Ovary (tissue), 7 donors: ENCODE measurements at regions not wholly inside any gene's neighbourhood (a gene's known extent, or its start where the extent isn't known, plus 50 kb on each side); places are given as distances from the start of the nearest gene placed in this dataset.

Source experiments
- DNase-seq, 5 donors: peaks; one replicate each; pipeline ENCODE4 v3.0.0-alpha.2; 2019 to 2020
- H3K27ac ChIP-seq, 2 donors: fragments of 200-600 bp; one replicate each; pipeline versions ENCODE4 v1.5.1 to v1.8.0; 2019 to 2022
- H3K27me3 ChIP-seq: fragments of 200-600 bp; one replicate; pipeline ENCODE4 v1.8.0; 2022
- H3K36me3 ChIP-seq: fragments of 200-600 bp; sonication (generic); one replicate; pipeline ENCODE4 v1.5.1; 2019
- H3K4me1 ChIP-seq: one replicate; pipeline ENCODE4 v1.8.1; 2013; ENCODE audit warnings: mild to moderate bottlenecking, moderate library complexity; ENCODE audit not compliant: insufficient read depth
- H3K4me3 ChIP-seq: fragments of 200-600 bp; sonication (generic); one replicate; pipeline ENCODE4 v1.5.1; 2017
- H3K9me3 ChIP-seq, 2 donors: fragments of 200-600 bp in 1 of 2; sonication (generic) in 1 of 2; one replicate each; pipeline versions ENCODE4 v1.5.1 to v1.8.1; 2013 to 2019; ENCODE audit warnings: mild to moderate bottlenecking in 1 of 2, moderate library complexity in 1 of 2
- EP300 ChIP-seq: sonication (generic); formaldehyde crosslinking; IDR thresholded peaks from one replicate; pipeline ENCODE4 v1.6.1; 2017; ENCODE audit warnings: antibody characterized with exemption
- POLR2A ChIP-seq: fragments of 450-650 bp; IDR thresholded peaks from one replicate; pipeline ENCODE4 v1.6.1; 2017; ENCODE audit warnings: antibody characterized with exemption, mild to moderate bottlenecking, moderate library complexity
- WGBS, 3 donors: extraction: QIAGEN DNeasy Blood & Tissue Kit in 1 of 3; methylation state at CpG; one replicate each; pipeline versions ENCODE4 v1.1.5 to v1.1.7; 2013 to 2017; 5-methylcytosine and 5-hydroxymethylcytosine counted together
- intact Hi-C, 4 donors: fragments of 100-400 bp; cut with DNase I; formaldehyde crosslinking; loops; one replicate each; pipeline versions ENCODE4 v1.11.0 to v1.15.1; 2022 to 2023
- TF ChIP-seq, protein P1 (sequence below), 3 donors: fragments of 450-650 bp in 2 of 3; fragments of 200-600 bp in 1 of 3; IDR thresholded peaks; one replicate each; pipeline versions ENCODE4 v1.5.1 to v1.8.0; 2016 to 2022; ENCODE audit warnings: antibody characterized with exemption in 3 of 3, mild to moderate bottlenecking in 1 of 3
- donor health status: DM: no; HTN: no; CAD: no; lungs with moderate emphysema.
- donor health status: DM: no; HTN: no; CAD: no.
- donor health status: Bipolar disorder and iron deficiency.
- donor health status: DM: no; HTN: no; CAD: no.
- donor health status: DM: yes; HTN: yes; CAD: no.

- Histone ChIP-seq H3K27ac (no peak overlapping the region), H3K4me3 (no peak overlapping the region), H3K27me3 (no peaks in the 10 kb centered on the region), H3K36me3 (no peaks in the 10 kb centered on the region), H3K9me3 (no peaks in the 10 kb centered on the region), H3K4me1 (no peaks in the 10 kb centered on the region)
- TF ChIP-seq, protein P1, sequence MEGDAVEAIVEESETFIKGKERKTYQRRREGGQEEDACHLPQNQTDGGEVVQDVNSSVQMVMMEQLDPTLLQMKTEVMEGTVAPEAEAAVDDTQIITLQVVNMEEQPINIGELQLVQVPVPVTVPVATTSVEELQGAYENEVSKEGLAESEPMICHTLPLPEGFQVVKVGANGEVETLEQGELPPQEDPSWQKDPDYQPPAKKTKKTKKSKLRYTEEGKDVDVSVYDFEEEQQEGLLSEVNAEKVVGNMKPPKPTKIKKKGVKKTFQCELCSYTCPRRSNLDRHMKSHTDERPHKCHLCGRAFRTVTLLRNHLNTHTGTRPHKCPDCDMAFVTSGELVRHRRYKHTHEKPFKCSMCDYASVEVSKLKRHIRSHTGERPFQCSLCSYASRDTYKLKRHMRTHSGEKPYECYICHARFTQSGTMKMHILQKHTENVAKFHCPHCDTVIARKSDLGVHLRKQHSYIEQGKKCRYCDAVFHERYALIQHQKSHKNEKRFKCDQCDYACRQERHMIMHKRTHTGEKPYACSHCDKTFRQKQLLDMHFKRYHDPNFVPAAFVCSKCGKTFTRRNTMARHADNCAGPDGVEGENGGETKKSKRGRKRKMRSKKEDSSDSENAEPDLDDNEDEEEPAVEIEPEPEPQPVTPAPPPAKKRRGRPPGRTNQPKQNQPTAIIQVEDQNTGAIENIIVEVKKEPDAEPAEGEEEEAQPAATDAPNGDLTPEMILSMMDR (IDR thresholded peaks at IDR 0.05): no peak
- TF ChIP-seq POLR2A (no peak), EP300 (no peak)
- WGBS, 3 donors: 89 to 95% (median 92%) methylated on average over 3 of the region's 3 CpGs
- intact Hi-C loops: no loop called here
- DNase-seq: no peak
Measured at GRCh38 chr4:14177987-14178386, 550.5 kb upstream of the BOD1L1 start.

GRCh38 chr4:14178421-14178820 is 550.9 kb upstream of the BOD1L1 start:
- no peak for TF ChIP-seq POLR2A
- TF ChIP-seq, protein P1 (IDR thresholded peaks at IDR 0.05): no peak
- no peak for TF ChIP-seq EP300
- Histone ChIP-seq H3K4me1 (no peaks in the 10 kb centered on the region), H3K9me3 (no peaks in the 10 kb centered on the region), H3K27me3 (no peaks in the 10 kb centered on the region), H3K4me3 (no peak overlapping the region), H3K36me3 (no peaks in the 10 kb centered on the region), H3K27ac (no peak overlapping the region)
- intact Hi-C loops: no loop called here
- WGBS, 3 donors: 0 to 7% (median 6%) methylated on average over 1 of the region's 1 CpG
- DNase-seq: no peak

DNA sequence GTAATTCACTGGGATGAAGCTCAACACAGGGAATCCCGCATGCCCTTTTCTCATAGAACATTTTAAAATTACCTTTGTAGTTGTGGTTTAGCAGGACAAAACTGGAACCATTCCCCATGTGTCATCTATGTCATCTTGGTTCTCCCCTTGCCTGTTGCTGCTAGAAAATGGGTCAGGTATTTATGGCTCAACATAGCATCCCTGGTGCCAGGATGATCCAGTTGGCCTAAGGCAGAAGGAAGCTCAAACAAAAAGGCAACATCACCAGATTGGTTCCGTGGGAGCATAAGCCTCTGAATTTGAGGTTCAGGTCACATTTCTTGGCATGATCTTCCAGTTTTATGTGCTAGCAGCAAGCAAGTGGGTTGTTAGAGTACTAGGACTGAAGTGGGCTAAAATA is 552.6 kb upstream of the BOD1L1 start:
- no peak for DNase-seq
- Histone ChIP-seq H3K9me3 (no peaks in the 10 kb centered on the region), H3K4me3 (no peak overlapping the region), H3K4me1 (no peaks in the 10 kb centered on the region), H3K36me3 (no peaks in the 10 kb centered on the region), H3K27ac (no peak overlapping the region), H3K27me3 (no peaks in the 10 kb centered on the region)
- 70 to 82% (median 81%) methylated on average over 2 of the region's 2 CpGs for WGBS, 3 donors
- intact Hi-C loops: no loop called here
- TF ChIP-seq, protein P1 (IDR thresholded peaks at IDR 0.05): no peak
- TF ChIP-seq EP300: no peak
- no peak for TF ChIP-seq POLR2A

- intact Hi-C loops: no loop called here
- TF ChIP-seq EP300: no peak
- Histone ChIP-seq H3K36me3 (no peaks in the 10 kb centered on the region), H3K9me3 (no peaks in the 10 kb centered on the region), H3K27ac (no peak overlapping the region), H3K4me1 (no peaks in the 10 kb centered on the region), H3K27me3 (no peaks in the 10 kb centered on the region), H3K4me3 (no peak overlapping the region)
- DNase-seq: no peak
- 15 to 33% (median 15%) methylated on average over 6 of the region's 6 CpGs for WGBS, 3 donors
Measured at GRCh38 chr4:14180983-14181601, 553.6 kb upstream of the BOD1L1 start.

GRCh38 chr4:14182148-14182547 is 554.6 kb upstream of the BOD1L1 start:
- TF ChIP-seq POLR2A: no peak
- TF ChIP-seq, protein P1 (IDR thresholded peaks at IDR 0.05): no peak
- no peak for TF ChIP-seq EP300
- no peak for DNase-seq
- Histone ChIP-seq H3K27me3 (no peaks in the 10 kb centered on the region), H3K4me1 (no peaks in the 10 kb centered on the region), H3K9me3 (no peaks in the 10 kb centered on the region), H3K27ac (no peak overlapping the region), H3K36me3 (no peaks in the 10 kb centered on the region), H3K4me3 (no peak overlapping the region)
- intact Hi-C loops: no loop called here
- 85 to 87% (median 86%) methylated on average over 6 of the region's 6 CpGs for WGBS, 3 donors
